ENCODE measurements at regions not wholly inside any gene's neighbourhood (a gene's known extent, or its start where the extent isn't known, plus 50 kb on each side); places are given as distances from the start of the nearest gene placed in this dataset.

- no peak for DNase-seq
Measured at GRCh38 chr14:94992046-94992445, 165.3 kb downstream of the DICER1 start.

GRCh38 chr14:94989946-94990345, 167.4 kb downstream of the DICER1 start:
- no peak for DNase-seq

DNA sequence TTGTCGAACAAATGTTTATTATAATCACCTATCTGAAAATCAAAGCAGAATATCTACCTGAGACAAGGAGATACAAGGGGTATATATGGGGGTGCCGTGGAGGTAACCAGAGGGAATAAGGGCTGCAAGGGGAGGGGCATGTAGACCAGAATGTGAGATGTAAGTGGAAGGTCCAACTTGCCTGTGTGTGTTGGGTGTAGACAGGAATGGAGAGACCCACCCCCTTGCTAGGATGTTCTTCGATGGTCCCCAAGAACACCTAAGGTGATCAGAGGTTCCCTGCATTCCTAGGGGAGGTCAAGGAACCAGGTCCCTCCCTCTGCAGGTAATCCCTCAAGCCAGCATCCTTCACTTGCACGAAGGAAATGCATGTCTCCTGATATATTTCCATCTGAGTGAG, 167.9 kb downstream of the DICER1 start:
- no peak for DNase-seq

DNA sequence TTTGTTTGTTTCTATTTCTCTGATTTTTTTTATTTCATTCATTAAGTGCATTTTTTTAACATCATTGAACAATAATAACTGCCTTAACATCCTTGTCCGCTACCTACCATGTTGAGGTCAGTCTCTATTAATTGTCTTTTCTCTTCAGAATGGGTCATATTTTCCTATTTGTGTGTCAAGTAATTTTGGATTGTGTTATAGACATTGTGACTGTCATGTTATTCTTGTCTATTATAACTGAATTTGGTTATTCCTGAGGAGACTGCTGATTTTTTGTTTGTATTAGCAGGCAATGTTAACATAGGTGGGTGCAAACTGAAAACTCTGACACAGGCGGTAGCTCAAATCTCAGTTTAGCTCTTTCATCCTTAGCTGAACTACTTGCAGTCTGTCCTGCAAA, 169.9 kb downstream of the DICER1 start:
- DNase-seq, result no peak

GRCh38 chr14:94979891-94980290, 177.4 kb downstream of the DICER1 start:
- no peak for DNase-seq

- no peak for DNase-seq
Measured at GRCh38 chr14:94977016-94977415, 180.3 kb downstream of the DICER1 start.

GRCh38 chr14:94975366-94975765, 182.0 kb downstream of the DICER1 start:
- DNase-seq, result no peak

DNA sequence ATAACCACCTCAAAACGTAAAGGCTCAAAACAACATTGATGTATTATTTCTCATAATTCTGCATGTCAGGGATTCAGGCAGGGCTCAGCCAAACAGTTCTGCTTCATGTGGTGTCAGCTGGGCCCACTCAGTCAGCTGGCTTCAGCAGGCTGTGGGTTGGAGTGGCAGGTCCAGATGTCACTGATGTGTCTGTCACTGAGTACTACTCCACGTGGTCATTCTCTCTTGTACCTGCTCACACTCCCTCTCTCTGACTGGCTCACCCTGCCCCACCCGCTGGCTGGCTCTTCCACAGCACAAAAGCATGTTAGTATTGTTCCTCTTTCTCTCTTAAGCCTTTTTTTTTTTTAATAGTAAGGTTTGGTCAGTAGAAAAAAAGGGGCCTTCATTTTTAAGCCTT, 182.4 kb downstream of the DICER1 start:
- DNase-seq, result no peak

GRCh38 chr14:94974422-94974821, 182.9 kb downstream of the DICER1 start:
- no peak for DNase-seq

GRCh38 chr14:94971750-94972149, 185.6 kb downstream of the DICER1 start:
- no peak for DNase-seq

- DNase-seq, result no peak
Measured at GRCh38 chr14:94970941-94971730, 186.2 kb downstream of the DICER1 start.

DNA sequence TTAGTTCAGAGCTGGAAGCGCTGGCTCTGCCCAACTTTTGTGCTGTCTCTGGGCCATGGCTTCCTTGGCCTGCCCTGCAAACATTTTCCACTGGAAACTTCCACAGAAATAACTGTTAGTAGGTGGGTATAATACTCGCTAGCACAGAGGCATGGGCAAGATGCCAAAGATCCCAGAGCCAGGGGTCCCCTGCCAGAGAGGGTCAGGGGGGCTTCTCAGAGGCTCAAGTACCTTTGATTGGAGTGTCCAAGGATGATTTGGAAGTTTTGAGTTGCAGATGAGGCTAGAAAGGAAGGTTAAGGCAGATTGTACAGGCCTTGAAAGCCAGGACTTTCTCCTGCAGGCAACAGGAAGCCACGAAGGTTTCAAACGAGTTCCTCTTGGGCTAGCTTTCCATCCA, 187.6 kb downstream of the DICER1 start:
- DNase-seq, result no peak

DNA sequence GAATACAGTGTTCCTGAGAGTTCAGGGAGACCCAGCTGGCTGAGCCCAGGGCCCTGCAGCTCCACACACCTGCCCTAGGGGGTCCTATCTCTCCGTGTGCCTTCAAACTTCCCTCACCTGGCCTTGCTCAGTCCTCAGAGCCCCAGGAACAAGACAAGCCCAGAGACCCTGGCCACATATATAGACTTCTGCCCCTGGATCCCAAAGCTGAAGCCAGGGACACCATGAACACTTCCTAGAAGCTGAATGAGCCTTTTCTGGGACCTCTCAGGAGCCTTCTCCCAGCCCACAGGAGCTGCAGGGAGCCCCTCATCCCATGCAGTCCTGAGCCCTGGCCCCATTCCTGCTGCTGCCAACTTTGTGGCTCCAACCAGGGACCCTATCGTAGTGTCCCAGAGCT, 190.5 kb downstream of the DICER1 start:
- DNase-seq, result no peak

- DNase-seq, result no peak
Measured at GRCh38 chr14:94966344-94966743, 191.0 kb downstream of the DICER1 start.

GRCh38 chr14:94965551-94966313, 191.6 kb downstream of the DICER1 start:
- no peak for DNase-seq

- no peak for DNase-seq
Measured at GRCh38 chr14:94964931-94965330, 192.4 kb downstream of the DICER1 start.

GRCh38 chr14:94964181-94964580, 193.1 kb downstream of the DICER1 start:
- DNase-seq, result no peak

GRCh38 chr14:94963051-94963450, 193.1 kb upstream of the GSC start:
- no peak for DNase-seq

DNA sequence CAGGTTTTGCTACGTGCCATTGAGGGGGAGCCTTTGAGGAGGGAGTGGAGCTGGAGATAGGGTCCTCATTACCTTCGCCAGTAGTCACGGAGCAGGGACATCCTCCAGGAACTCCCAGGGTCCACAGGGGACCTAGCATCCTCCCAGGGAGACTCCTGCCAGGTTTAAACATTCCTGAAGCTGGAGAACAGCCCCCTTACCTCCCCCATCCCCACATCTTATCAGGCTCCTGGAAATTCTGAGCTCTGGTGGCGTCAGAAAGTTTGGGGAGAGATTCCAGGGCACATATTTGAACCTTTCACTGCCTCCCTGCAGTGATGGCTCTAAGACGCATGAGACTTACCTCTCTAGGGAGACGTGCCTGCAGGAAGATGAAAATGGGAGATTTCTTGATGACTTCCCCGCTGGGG, 192.3 kb upstream of the GSC start:
- DNase-seq, result no peak

GRCh38 chr14:94961386-94962165, 191.7 kb upstream of the GSC start:
- DNase-seq, result no peak

DNA sequence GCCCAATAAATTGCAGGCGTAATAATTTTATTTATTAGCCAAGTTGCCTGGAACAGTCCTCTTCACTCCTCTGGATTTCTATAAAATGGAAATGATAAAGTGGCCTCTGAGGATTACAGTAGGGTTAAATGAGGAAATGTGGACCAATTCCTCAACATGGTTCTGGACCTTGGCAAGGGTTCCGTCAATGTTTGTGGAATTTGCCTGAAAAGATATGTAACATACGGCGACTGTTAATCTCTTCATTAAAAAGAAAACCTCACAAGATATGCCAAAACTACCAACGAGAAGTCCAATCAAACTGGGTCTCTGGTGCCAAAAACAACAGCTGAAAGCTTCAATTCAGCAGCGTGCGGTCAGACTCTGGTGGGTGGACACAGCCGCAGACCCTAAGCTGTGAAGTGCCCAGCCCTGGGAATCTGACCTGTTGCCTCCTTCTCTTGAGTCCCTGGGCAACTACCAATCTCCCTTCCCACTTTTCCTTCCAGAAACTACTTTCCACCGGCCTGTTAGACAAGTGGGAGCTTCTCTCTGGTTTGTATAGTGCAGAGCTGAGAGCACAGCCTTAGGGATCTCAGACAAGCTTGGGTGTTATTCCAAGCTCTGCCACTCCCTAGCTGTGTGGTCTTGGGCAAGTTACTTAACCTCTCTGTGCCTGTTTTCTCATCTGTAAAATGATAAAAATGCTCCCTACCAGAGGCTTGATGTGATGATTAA, 190.5 kb upstream of the GSC start:
- DNase-seq, result no peak

- DNase-seq, result no peak
Measured at GRCh38 chr14:94953541-94954260, 183.8 kb upstream of the GSC start.
